Thyroid gland (tissue), 4 donors: ENCODE measurements at regions not wholly inside any gene's neighbourhood (a gene's known extent, or its start where the extent isn't known, plus 50 kb on each side); places are given as distances from the start of the nearest gene placed in this dataset.

Source experiments
- POLR2A ChIP-seq, 2 donors: fragments of 450-650 bp; IDR thresholded peaks; one replicate each; pipeline ENCODE4 v1.6.1; 2017; ENCODE audit warnings: antibody characterized with exemption in 2 of 2, mild to moderate bottlenecking in 2 of 2, moderate library complexity in 1 of 2
- TF ChIP-seq, protein P1 (sequence below), 6 experiments: fragments of 200-600 bp in 3 of 6; fragments of 450-650 bp in 3 of 6; sonication (generic) in 3 of 6; IDR thresholded peaks; one replicate each; pipeline ENCODE4 v1.5.1; 2016 to 2019; ENCODE audit warnings: antibody characterized with exemption in 6 of 6, mild to moderate bottlenecking in 2 of 6, inconsistent platforms in 1 of 6, moderate library complexity in 1 of 6

DNA sequence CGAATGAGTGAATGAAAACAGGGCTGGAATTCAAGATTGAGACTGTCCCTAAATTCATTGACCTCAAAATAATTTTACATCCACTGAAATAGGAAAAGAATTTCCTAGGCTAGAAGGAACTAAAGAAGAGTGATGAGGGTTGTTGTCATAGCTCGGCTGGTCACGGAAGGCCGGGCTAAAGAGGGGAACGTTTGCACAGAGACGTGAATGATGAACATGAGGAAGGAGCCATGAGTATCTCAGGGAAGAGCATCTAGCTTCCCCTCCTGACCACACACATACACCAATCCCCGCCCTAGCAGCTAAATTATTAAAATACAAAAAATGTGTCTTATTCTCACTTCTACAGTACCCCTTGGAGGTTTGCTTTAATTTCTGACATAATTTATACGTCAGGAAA, 124.4 kb upstream of the ABCA1 start:
- TF ChIP-seq, protein P1, sequence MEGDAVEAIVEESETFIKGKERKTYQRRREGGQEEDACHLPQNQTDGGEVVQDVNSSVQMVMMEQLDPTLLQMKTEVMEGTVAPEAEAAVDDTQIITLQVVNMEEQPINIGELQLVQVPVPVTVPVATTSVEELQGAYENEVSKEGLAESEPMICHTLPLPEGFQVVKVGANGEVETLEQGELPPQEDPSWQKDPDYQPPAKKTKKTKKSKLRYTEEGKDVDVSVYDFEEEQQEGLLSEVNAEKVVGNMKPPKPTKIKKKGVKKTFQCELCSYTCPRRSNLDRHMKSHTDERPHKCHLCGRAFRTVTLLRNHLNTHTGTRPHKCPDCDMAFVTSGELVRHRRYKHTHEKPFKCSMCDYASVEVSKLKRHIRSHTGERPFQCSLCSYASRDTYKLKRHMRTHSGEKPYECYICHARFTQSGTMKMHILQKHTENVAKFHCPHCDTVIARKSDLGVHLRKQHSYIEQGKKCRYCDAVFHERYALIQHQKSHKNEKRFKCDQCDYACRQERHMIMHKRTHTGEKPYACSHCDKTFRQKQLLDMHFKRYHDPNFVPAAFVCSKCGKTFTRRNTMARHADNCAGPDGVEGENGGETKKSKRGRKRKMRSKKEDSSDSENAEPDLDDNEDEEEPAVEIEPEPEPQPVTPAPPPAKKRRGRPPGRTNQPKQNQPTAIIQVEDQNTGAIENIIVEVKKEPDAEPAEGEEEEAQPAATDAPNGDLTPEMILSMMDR (IDR thresholded peaks at IDR 0.05) = no peak
- no peak for TF ChIP-seq POLR2A (IDR thresholded peaks at IDR 0.05)
